ENCODE measurements at regions not wholly inside any gene's neighbourhood (a gene's known extent, or its start where the extent isn't known, plus 50 kb on each side); places are given as distances from the start of the nearest gene placed in this dataset.

GRCh38 chrX:36445566-36445965 is 526.0 kb downstream of the CFAP47 start:
- TF ChIP-seq CTCF (optimal IDR thresholded peaks at IDR 0.05 in 1 of 3, IDR thresholded peaks at IDR 0.05 in 1 of 3, conservative IDR thresholded peaks at IDR 0.05 in 1 of 3; ENCODE audit: extremely low read depth in 1 of 3, insufficient read depth in 2 of 3, low read length in 3 of 3): no peak
- no peak for TF ChIP-seq EZH2 (IDR thresholded peaks at IDR 0.05; ENCODE audit: low read length)
